HG03571 (cell line): ENCODE measurements at regions not wholly inside any gene's neighbourhood (a gene's known extent, or its start where the extent isn't known, plus 50 kb on each side); places are given as distances from the start of the nearest gene placed in this dataset.

ENCODE experiments used
- ATAC-seq: cut with Tn5 transposase; IDR thresholded peaks from one replicate; pipeline ENCODE4 v1.9.1; 2021; ENCODE audit not compliant: unreplicated experiment

GRCh38 chr11:32265911-32266310 is 169.4 kb downstream of the WT1 start:
- no peak for ATAC-seq

- ATAC-seq: no peak
Measured at GRCh38 chr11:32266601-32267000, 168.7 kb downstream of the WT1 start.

- no peak for ATAC-seq
Measured at GRCh38 chr11:32267679-32268187, 167.6 kb downstream of the WT1 start.

- no peak for ATAC-seq
Measured at GRCh38 chr11:32273931-32274330, 161.4 kb downstream of the WT1 start.

GRCh38 chr11:32279672-32280071 is 155.7 kb downstream of the WT1 start:
- ATAC-seq: no peak

- ATAC-seq: no peak
Measured at GRCh38 chr11:32280339-32280738, 155.0 kb downstream of the WT1 start.

GRCh38 chr11:32288276-32288675 is 147.1 kb downstream of the WT1 start:
- no peak for ATAC-seq

- no peak for ATAC-seq
Measured at GRCh38 chr11:32289701-32290100, 145.6 kb downstream of the WT1 start.

GRCh38 chr11:32290783-32291182 is 144.6 kb downstream of the WT1 start:
- no peak for ATAC-seq

GRCh38 chr11:32297611-32298011 is 137.7 kb downstream of the WT1 start:
- no peak for ATAC-seq

GRCh38 chr11:32302826-32303225 is 132.5 kb downstream of the WT1 start:
- ATAC-seq: no peak

- ATAC-seq: no peak
Measured at GRCh38 chr11:32304521-32304920, 130.8 kb downstream of the WT1 start.

- ATAC-seq: no peak
Measured at GRCh38 chr11:32305460-32305859, 129.9 kb downstream of the WT1 start.

GRCh38 chr11:32307471-32307870 is 127.9 kb downstream of the WT1 start:
- no peak for ATAC-seq

GRCh38 chr11:32307913-32308312 is 127.4 kb downstream of the WT1 start:
- ATAC-seq: no peak

GRCh38 chr11:32309530-32310213 is 125.7 kb downstream of the WT1 start:
- ATAC-seq: no peak

- ATAC-seq: no peak
Measured at GRCh38 chr11:32310214-32310601, 125.1 kb downstream of the WT1 start.

GRCh38 chr11:32311346-32312065 is 123.8 kb downstream of the WT1 start:
- no peak for ATAC-seq

- no peak for ATAC-seq
Measured at GRCh38 chr11:32312206-32312817, 123.0 kb downstream of the WT1 start.

- no peak for ATAC-seq
Measured at GRCh38 chr11:32312865-32313403, 122.4 kb downstream of the WT1 start.

- ATAC-seq: no peak
Measured at GRCh38 chr11:32313477-32313876, 121.9 kb downstream of the WT1 start.

- ATAC-seq: no peak
Measured at GRCh38 chr11:32315121-32315520, 120.2 kb downstream of the WT1 start.
